ENCODE measurements at regions not wholly inside any gene's neighbourhood (a gene's known extent, or its start where the extent isn't known, plus 50 kb on each side); places are given as distances from the start of the nearest gene placed in this dataset.

DNA sequence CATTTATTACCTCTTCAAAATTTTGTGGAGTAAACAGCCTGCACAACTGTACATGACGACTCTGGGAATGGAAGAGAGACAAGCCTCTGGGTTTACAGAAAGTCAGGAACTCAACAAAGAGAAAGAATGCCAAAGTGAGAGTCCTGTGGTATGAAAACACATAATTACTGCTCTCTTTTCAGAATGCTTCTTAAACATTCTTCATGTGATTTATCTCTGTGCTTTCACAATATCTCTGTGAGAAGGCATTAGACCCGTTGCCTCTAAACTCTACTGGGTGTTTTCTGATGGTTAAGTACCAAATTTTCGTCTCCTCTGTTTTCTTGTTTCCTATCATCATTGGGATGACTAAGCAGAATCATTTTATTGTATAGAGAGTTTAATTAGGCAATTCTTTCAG, 966.6 kb upstream of the SLIT2 start:
- H3K9ac ChIP-seq (ENCODE audit: low read length), result no peak overlapping the region
- H3K27ac ChIP-seq (ENCODE audit: low read depth, low read length), result no peak overlapping the region
- no peaks in the 10 kb centered on the region for H4K20me1 ChIP-seq (ENCODE audit: low read depth, low read length)
- no peak overlapping the region for H2AFZ ChIP-seq (ENCODE audit: low read depth, low read length, severe bottlenecking)
- H3F3A ChIP-seq (ENCODE audit: insufficient read depth), result no peaks in the 10 kb centered on the region
- no peaks in the 10 kb centered on the region for H3K9me3 ChIP-seq (ENCODE audit: insufficient read depth, low read length)
- H3K27me3 ChIP-seq (ENCODE audit: low read length), result no peaks in the 10 kb centered on the region
- no peaks in the 10 kb centered on the region for H3K79me2 ChIP-seq (ENCODE audit: insufficient read depth, low read length)
- no peak overlapping the region for H3K4me3 ChIP-seq (ENCODE audit: insufficient read depth, low read length, poor library complexity, severe bottlenecking)
- TF ChIP-seq, protein P1, sequence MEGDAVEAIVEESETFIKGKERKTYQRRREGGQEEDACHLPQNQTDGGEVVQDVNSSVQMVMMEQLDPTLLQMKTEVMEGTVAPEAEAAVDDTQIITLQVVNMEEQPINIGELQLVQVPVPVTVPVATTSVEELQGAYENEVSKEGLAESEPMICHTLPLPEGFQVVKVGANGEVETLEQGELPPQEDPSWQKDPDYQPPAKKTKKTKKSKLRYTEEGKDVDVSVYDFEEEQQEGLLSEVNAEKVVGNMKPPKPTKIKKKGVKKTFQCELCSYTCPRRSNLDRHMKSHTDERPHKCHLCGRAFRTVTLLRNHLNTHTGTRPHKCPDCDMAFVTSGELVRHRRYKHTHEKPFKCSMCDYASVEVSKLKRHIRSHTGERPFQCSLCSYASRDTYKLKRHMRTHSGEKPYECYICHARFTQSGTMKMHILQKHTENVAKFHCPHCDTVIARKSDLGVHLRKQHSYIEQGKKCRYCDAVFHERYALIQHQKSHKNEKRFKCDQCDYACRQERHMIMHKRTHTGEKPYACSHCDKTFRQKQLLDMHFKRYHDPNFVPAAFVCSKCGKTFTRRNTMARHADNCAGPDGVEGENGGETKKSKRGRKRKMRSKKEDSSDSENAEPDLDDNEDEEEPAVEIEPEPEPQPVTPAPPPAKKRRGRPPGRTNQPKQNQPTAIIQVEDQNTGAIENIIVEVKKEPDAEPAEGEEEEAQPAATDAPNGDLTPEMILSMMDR (IDR thresholded peaks at IDR 0.05; ENCODE audit: insufficient read depth, low read length, poor library complexity, severe bottlenecking), result no peak
- TF ChIP-seq EZH2phosphoT487 (conservative IDR thresholded peaks at IDR 0.05; ENCODE audit: low read length), result no peak
- no peak overlapping the region for H3K4me2 ChIP-seq (ENCODE audit: low read depth, low read length, poor library complexity, severe bottlenecking)
- no peaks in the 10 kb centered on the region for H3K9me2 ChIP-seq (replicated peaks; ENCODE audit: insufficient read depth, low read length)
- no peaks in the 10 kb centered on the region for H3K36me3 ChIP-seq (ENCODE audit: low read length)

DNA sequence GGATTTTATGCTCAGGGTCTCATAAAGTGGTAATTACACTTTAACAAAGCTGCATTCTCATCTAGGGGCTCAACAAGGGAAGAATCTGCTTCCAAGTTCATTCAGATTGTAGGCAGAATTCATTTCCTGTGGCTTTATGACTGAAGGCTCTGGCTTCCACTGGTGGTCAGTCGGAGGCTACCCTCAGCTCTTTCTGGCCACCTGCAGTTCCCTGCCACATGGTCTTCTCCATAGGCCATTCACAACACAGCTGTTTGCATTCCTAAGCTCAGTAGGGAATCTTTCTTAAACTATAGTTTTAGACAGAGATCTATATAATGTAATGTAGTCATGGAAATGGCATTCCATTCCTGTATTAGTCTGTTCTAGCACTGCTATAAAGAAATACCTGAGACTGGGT, 973.0 kb upstream of the SLIT2 start:
- no peak overlapping the region for H3K9ac ChIP-seq (ENCODE audit: low read length)
- H2AFZ ChIP-seq (ENCODE audit: low read depth, low read length, severe bottlenecking), result no peak overlapping the region
- no peaks in the 10 kb centered on the region for H3F3A ChIP-seq (ENCODE audit: insufficient read depth)
- no peak overlapping the region for H3K4me2 ChIP-seq (ENCODE audit: low read depth, low read length, poor library complexity, severe bottlenecking)
- no peaks in the 10 kb centered on the region for H3K9me2 ChIP-seq (replicated peaks; ENCODE audit: insufficient read depth, low read length)
- H3K27me3 ChIP-seq (ENCODE audit: low read length), result no peaks in the 10 kb centered on the region
- TF ChIP-seq EZH2phosphoT487 (conservative IDR thresholded peaks at IDR 0.05; ENCODE audit: low read length), result no peak
- TF ChIP-seq, protein P1 (IDR thresholded peaks at IDR 0.05; ENCODE audit: insufficient read depth, low read length, poor library complexity, severe bottlenecking), result no peak
- H3K79me2 ChIP-seq (ENCODE audit: insufficient read depth, low read length), result no peaks in the 10 kb centered on the region
- H3K36me3 ChIP-seq (ENCODE audit: low read length), result no peaks in the 10 kb centered on the region
- no peak overlapping the region for H3K27ac ChIP-seq (ENCODE audit: low read depth, low read length)
- no peaks in the 10 kb centered on the region for H4K20me1 ChIP-seq (ENCODE audit: low read depth, low read length)
- no peaks in the 10 kb centered on the region for H3K9me3 ChIP-seq (ENCODE audit: insufficient read depth, low read length)
- no peak overlapping the region for H3K4me3 ChIP-seq (ENCODE audit: insufficient read depth, low read length, poor library complexity, severe bottlenecking)

DNA sequence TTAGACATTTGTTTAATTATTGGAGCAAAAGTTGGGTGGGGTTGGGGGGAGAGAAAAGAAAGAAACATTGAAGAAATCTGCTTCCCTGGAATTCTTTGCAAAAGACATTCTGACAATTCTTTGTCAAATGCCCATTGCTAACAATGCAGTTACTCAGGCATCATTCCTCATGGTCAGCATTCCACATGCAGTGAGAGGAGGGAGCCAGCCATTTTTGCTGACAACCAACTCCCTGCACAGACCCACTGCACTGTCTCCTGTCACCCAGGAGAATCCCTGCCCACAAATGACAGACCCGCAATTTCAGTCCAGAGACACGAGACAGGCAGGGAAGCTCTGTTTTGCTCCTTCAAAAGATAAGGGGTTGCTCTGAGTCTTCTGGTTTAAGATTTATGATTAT, 985.1 kb upstream of the SLIT2 start:
- Histone ChIP-seq H3K9me2 (replicated peaks; ENCODE audit: insufficient read depth, low read length) (no peaks in the 10 kb centered on the region), H3K79me2 (ENCODE audit: insufficient read depth, low read length) (no peaks in the 10 kb centered on the region), H3K36me3 (ENCODE audit: low read length) (no peaks in the 10 kb centered on the region), H3K27me3 (ENCODE audit: low read length) (no peaks in the 10 kb centered on the region), H3K9ac (ENCODE audit: low read length) (no peak overlapping the region), H3K4me3 (ENCODE audit: insufficient read depth, low read length, poor library complexity, severe bottlenecking) (no peak overlapping the region), H2AFZ (ENCODE audit: low read depth, low read length, severe bottlenecking) (no peak overlapping the region), H3K27ac (ENCODE audit: low read depth, low read length) (no peak overlapping the region), H3K9me3 (ENCODE audit: insufficient read depth, low read length) (no peaks in the 10 kb centered on the region), H3K4me2 (ENCODE audit: low read depth, low read length, poor library complexity, severe bottlenecking) (no peak overlapping the region), H3F3A (ENCODE audit: insufficient read depth) (no peaks in the 10 kb centered on the region), H4K20me1 (ENCODE audit: low read depth, low read length) (no peaks in the 10 kb centered on the region)
- TF ChIP-seq, protein P1 (IDR thresholded peaks at IDR 0.05; ENCODE audit: insufficient read depth, low read length, poor library complexity, severe bottlenecking), result no peak
- no peak for TF ChIP-seq EZH2phosphoT487 (conservative IDR thresholded peaks at IDR 0.05; ENCODE audit: low read length)

DNA sequence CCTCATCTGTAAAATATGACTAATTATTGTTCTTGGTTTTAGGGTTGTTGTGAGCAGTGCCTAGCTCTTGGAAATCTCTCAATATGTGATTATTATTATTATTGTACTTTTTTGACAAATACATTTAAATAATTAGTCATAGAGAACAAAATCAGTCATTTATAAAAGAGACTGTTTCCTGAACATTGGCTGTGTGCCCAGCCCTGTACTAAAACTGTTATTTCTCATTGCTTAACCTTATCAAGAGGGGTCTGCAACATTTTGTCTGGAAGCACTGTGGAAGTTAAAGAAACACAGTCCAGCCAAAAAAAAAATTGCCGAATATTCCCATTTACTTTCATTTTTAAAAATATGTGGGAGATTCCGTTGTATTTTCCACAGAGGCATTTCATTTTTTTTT, 989.2 kb upstream of the SLIT2 start:
- Histone ChIP-seq H3K4me3 (ENCODE audit: insufficient read depth, low read length, poor library complexity, severe bottlenecking) (no peak overlapping the region), H3K36me3 (ENCODE audit: low read length) (no peaks in the 10 kb centered on the region), H3K9me3 (ENCODE audit: insufficient read depth, low read length) (no peaks in the 10 kb centered on the region), H3K79me2 (ENCODE audit: insufficient read depth, low read length) (no peaks in the 10 kb centered on the region), H4K20me1 (ENCODE audit: low read depth, low read length) (no peaks in the 10 kb centered on the region), H3F3A (ENCODE audit: insufficient read depth) (no peaks in the 10 kb centered on the region), H3K9me2 (replicated peaks; ENCODE audit: insufficient read depth, low read length) (no peaks in the 10 kb centered on the region), H3K27me3 (ENCODE audit: low read length) (no peaks in the 10 kb centered on the region), H3K4me2 (ENCODE audit: low read depth, low read length, poor library complexity, severe bottlenecking) (no peak overlapping the region), H3K9ac (ENCODE audit: low read length) (no peak overlapping the region), H2AFZ (ENCODE audit: low read depth, low read length, severe bottlenecking) (no peak overlapping the region), H3K27ac (ENCODE audit: low read depth, low read length) (no peak overlapping the region)
- TF ChIP-seq EZH2phosphoT487 (conservative IDR thresholded peaks at IDR 0.05; ENCODE audit: low read length), result no peak
- TF ChIP-seq, protein P1 (IDR thresholded peaks at IDR 0.05; ENCODE audit: insufficient read depth, low read length, poor library complexity, severe bottlenecking), result no peak

Data from SU-DHL-6 (cell line).